GM12891 (cell line): ENCODE measurements at regions not wholly inside any gene's neighbourhood (a gene's known extent, or its start where the extent isn't known, plus 50 kb on each side); places are given as distances from the start of the nearest gene placed in this dataset.

Experiments used
- DNase-seq: peaks from one replicate; pipeline ENCODE4 v3.0.0; 2011; ENCODE audit warnings: low spot score; ENCODE audit not compliant: insufficient read length
- FAIRE-seq: peaks from 2 replicates; lab custom pipeline; 2011; peaks lifted over from hg19 to GRCh38; lab: Jason Lieb, UNC
- PAX5 ChIP-seq: IDR thresholded peaks from 2 replicates; pipeline ENCODE4 v1.6.1; 2011; ENCODE audit warnings: low read length, moderate library complexity, mild to moderate bottlenecking; ENCODE audit not compliant: insufficient read depth, severe bottlenecking
- POLR2A ChIP-seq: IDR thresholded peaks from 2 replicates; pipeline ENCODE4 v1.6.1; 2011; ENCODE audit warnings: low read depth, low read length, control low read depth
- POLR2AphosphoS5 ChIP-seq: IDR thresholded peaks from 2 replicates; pipeline ENCODE4 v1.6.1; 2011; ENCODE audit warnings: low read depth, low read length, control low read depth
- POU2F2 ChIP-seq: IDR thresholded peaks from 2 replicates; pipeline ENCODE4 v1.6.1; 2011; ENCODE audit warnings: low read depth, mild to moderate bottlenecking, control low read depth, low read length, moderate library complexity
- SPI1 ChIP-seq: IDR thresholded peaks from 2 replicates; pipeline ENCODE4 v1.6.1; 2011; ENCODE audit warnings: low read depth, low read length, control low read depth
- TAF1 ChIP-seq: IDR thresholded peaks from 2 replicates; pipeline ENCODE4 v1.6.1; 2011; ENCODE audit warnings: low read depth, low read length, control low read depth

GRCh38 chr6:91711518-91711917, 1124.6 kb upstream of the MAP3K7 start:
- TF ChIP-seq POU2F2 (no peak), PAX5 (no peak), TAF1 (no peak), POLR2A (no peak)
- DNase-seq (no peak), FAIRE-seq (no peak)

- FAIRE-seq (no peak), DNase-seq (no peak)
- TF ChIP-seq SPI1 (no peak), TAF1 (no peak), POU2F2 (no peak), POLR2A (no peak), PAX5 (no peak)
Observed at GRCh38 chr6:91710342-91710741, 1123.5 kb upstream of the MAP3K7 start.

GRCh38 chr6:91708534-91708933, 1121.7 kb upstream of the MAP3K7 start:
- no peak for FAIRE-seq
- DNase-seq, result no peak
- TF ChIP-seq PAX5, result no peak
- TF ChIP-seq POU2F2, result no peak
- no peak for TF ChIP-seq POLR2AphosphoS5
- TF ChIP-seq SPI1, result no peak
- no peak for TF ChIP-seq POLR2A
- TF ChIP-seq TAF1, result no peak

GRCh38 chr6:91705646-91706045, 1118.8 kb upstream of the MAP3K7 start:
- no peak for DNase-seq
- TF ChIP-seq POLR2A (no peak), POLR2AphosphoS5 (no peak), SPI1 (no peak), PAX5 (no peak)
- no peak for FAIRE-seq

- TF ChIP-seq TAF1 (no peak), POLR2AphosphoS5 (no peak), PAX5 (no peak), POLR2A (no peak), POU2F2 (no peak), SPI1 (no peak)
- DNase-seq (no peak), FAIRE-seq (no peak)
Observed at GRCh38 chr6:91704531-91704930, 1117.7 kb upstream of the MAP3K7 start.

GRCh38 chr6:91697010-91697695, 1110.3 kb upstream of the MAP3K7 start:
- FAIRE-seq (peak; percentile 50), DNase-seq (no peak)
- TF ChIP-seq POU2F2, result no peak
- TF ChIP-seq TAF1, result no peak
- TF ChIP-seq PAX5, result no peak
- TF ChIP-seq POLR2A, result no peak
- TF ChIP-seq SPI1, result no peak
- no peak for TF ChIP-seq POLR2AphosphoS5

GRCh38 chr6:91695221-91695620, 1108.3 kb upstream of the MAP3K7 start:
- no peak for FAIRE-seq
- TF ChIP-seq POU2F2 (no peak), SPI1 (no peak), POLR2A (no peak), POLR2AphosphoS5 (no peak), PAX5 (no peak), TAF1 (no peak)

GRCh38 chr6:91694016-91694654, 1107.3 kb upstream of the MAP3K7 start:
- TF ChIP-seq PAX5 (no peak), POLR2AphosphoS5 (no peak), POLR2A (no peak), SPI1 (no peak), POU2F2 (no peak), TAF1 (no peak)
- DNase-seq, result no peak
- FAIRE-seq, result no peak

More at GRCh38 chr6:91695221-91695620, 1108.3 kb upstream of the MAP3K7 start:
- DNase-seq, result no peak

- TF ChIP-seq SPI1, result no peak
- TF ChIP-seq POLR2A, result no peak
- TF ChIP-seq PAX5, result no peak
- TF ChIP-seq POU2F2, result no peak
- no peak for TF ChIP-seq POLR2AphosphoS5
- TF ChIP-seq TAF1, result no peak
- DNase-seq (no peak), FAIRE-seq (no peak)
Observed at GRCh38 chr6:91691449-91691848, 1104.6 kb upstream of the MAP3K7 start.

GRCh38 chr6:91683240-91683639, 1096.4 kb upstream of the MAP3K7 start:
- no peak for DNase-seq
- no peak for FAIRE-seq
- TF ChIP-seq POLR2A (no peak), SPI1 (no peak), PAX5 (no peak), POU2F2 (no peak), TAF1 (no peak), POLR2AphosphoS5 (no peak)
